ENCODE measurements at regions not wholly inside any gene's neighbourhood (a gene's known extent, or its start where the extent isn't known, plus 50 kb on each side); places are given as distances from the start of the nearest gene placed in this dataset.
"Not testable (repeated sequence)": the region's sequence is repeated elsewhere in the genome, so short reads cannot be mapped to it uniquely, and the experiment has no call there.

GRCh38 chr4:155026715-155027114 lies 181.7 kb upstream of the NPY2R start:
- no peak for DNase-seq (ENCODE audit: low read depth in 3 of 3, low spot score in 2 of 3)

- DNase-seq (ENCODE audit: low read depth in 3 of 3, low spot score in 2 of 3): no peak
These were observed 175.8 kb upstream of the NPY2R start for GRCh38 chr4:155032521-155033229.

- DNase-seq (ENCODE audit: low read depth in 3 of 3, low spot score in 2 of 3): no peak
These were observed 174.8 kb upstream of the NPY2R start for GRCh38 chr4:155033604-155034003.

- no peak for DNase-seq (ENCODE audit: low read depth in 3 of 3, low spot score in 2 of 3)
These were observed 171.4 kb upstream of the NPY2R start for GRCh38 chr4:155037031-155037430.

DNA sequence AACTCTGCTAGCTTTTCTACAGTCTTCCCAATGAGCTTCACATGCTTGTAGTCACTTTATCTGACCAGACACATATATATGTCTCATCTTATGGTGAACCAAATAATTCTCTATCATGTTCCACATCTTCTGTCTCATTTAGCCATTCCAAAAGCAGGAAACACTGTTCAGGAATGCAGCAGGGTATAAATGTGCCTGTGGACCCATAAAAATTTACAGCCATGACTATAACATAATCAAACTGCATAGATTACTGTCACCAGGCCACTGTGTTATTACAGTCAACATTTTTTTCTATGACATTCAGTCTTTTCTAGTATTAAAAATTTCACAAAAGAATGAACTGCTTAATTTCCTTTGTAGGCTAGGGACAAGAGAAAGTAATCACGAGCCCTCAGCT lies 170.0 kb upstream of the NPY2R start:
- no peak for DNase-seq (ENCODE audit: low read depth in 3 of 3, low spot score in 2 of 3)

GRCh38 chr4:155039162-155039561 lies 169.3 kb upstream of the NPY2R start:
- no peak for DNase-seq (ENCODE audit: low read depth in 3 of 3, low spot score in 2 of 3)

DNA sequence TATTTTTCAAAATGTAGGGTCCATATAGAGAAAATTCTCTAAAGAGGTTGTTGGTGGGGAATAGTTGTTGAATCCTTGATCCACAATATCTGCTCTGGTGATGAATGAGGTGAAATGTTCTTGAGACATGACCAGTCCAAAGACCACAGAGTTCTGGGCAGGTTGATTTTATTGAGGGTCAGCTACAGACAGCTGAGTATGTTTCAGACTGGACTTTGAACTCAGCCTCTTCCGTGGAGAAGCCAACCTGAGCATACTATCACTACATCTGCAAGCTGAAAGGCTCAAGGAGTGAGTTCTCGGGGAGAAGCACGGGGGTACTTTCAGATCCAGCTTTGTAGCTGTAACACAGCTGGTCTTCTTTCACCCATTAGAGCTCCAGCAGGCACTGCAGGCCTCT lies 168.4 kb upstream of the NPY2R start:
- no peak for DNase-seq (ENCODE audit: low read depth in 3 of 3, low spot score in 2 of 3)

DNA sequence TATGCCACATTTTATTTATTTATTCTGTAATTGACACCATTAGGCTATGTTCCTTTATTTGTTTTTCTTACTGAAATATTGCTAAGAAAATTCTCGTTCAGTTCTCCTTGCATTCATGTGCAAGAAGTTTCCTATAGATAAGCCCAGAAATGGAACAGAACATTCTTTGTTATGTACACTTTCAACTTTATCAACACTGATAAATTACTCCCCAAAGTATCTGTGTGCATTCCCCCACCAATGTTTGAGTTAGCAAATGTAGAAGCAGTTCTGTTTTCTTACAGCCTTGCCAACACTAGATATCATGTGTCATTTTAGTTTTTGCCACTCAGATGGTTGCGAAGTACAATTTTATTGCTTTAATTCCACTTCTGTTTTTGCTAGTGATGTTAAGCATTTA lies 166.4 kb upstream of the NPY2R start:
- no peak for DNase-seq (ENCODE audit: low read depth in 3 of 3, low spot score in 2 of 3)

DNA sequence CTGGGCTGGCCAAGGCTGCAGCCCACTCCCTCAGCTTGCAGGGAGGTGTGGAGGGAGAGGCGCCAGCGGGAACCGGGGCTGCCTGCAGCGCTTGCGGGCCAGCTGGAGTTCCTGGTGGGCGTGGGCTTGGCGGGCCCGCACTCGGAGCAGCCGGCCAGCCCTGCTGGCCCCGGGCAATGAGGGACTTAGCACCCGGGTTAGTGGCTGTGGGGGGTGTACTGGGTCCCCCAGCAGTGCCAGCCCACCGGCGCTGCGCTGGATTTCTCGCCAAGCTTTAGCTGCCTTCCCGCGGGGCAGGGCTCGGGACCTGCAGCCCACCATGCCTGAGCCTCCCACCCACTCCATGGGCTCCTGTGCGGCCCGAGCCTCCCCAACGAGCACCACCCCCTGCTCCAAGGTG lies 164.2 kb upstream of the NPY2R start:
- DNase-seq (ENCODE audit: low read depth in 3 of 3, low spot score in 2 of 3): not testable (repeated sequence)

- no peak for DNase-seq (ENCODE audit: low read depth in 3 of 3, low spot score in 2 of 3)
These were observed 160.7 kb upstream of the NPY2R start for GRCh38 chr4:155047755-155048154.

DNA sequence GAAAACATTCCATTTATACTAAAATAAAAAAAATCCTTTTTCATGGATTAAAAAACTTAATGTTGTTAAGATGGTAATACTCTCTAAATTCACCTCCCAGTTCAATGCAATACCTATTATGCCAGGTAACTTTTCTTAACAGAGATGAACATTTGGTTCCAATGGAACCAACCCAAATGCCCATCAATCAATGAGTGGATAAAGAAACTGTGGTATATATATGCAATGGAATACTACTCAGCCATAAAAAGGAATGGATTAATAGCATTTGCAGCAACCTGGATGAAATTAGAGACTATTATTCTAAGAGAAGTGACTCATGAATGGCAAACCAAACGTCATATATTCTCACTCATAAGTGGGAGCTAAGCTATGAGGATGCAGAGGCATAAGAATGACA lies 154.4 kb upstream of the NPY2R start:
- not testable (repeated sequence) for DNase-seq (ENCODE audit: low read depth in 3 of 3, low spot score in 2 of 3)

DNA sequence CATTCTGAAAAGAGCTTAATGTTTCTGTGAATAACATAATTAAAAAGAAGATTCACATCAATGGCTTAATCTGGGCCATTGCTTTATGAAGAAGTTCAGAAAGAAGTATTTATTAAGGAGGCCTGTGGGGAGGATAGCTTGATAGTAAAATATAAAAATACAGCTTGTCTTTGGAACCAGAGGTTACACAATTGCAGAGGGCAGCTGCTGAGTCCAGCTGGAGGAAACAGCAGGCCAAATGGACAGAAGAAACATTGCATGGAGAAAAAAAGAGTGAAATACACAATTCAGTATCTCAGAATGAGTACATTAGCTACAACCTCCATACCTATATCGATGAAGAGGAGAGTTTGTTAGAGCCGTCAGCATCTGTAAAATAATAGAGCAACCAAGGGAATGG lies 148.0 kb upstream of the NPY2R start:
- no peak for DNase-seq (ENCODE audit: low read depth in 3 of 3, low spot score in 2 of 3)

GRCh38 chr4:155060873-155061272 lies 147.6 kb upstream of the NPY2R start:
- DNase-seq (ENCODE audit: low read depth in 3 of 3, low spot score in 2 of 3): no peak

GRCh38 chr4:155062948-155063347 lies 145.5 kb upstream of the NPY2R start:
- no peak for DNase-seq (ENCODE audit: low read depth in 3 of 3, low spot score in 2 of 3)

GRCh38 chr4:155064934-155065333 lies 143.5 kb upstream of the NPY2R start:
- not testable (repeated sequence) for DNase-seq (ENCODE audit: low read depth in 3 of 3, low spot score in 2 of 3)

DNA sequence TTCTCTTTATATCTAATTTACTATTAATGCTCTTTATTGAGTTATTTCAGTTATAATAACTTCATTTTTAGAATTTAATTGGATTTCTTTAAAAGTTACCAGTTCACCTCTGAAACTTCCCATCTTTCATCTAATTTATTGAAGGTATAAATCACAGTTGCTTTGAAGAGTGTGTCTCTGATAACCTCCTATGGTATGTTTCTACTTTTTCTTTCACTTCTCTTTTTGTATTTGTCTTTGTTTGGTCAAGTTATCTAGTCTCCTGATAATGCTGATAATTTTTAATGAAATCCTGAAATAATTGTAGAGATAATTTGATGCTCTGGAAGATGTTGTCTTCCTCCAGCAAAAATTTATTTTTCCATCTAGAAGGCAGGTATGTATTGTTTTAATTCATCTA lies 141.6 kb upstream of the NPY2R start:
- no peak for DNase-seq (ENCODE audit: low read depth in 3 of 3, low spot score in 2 of 3)

DNA sequence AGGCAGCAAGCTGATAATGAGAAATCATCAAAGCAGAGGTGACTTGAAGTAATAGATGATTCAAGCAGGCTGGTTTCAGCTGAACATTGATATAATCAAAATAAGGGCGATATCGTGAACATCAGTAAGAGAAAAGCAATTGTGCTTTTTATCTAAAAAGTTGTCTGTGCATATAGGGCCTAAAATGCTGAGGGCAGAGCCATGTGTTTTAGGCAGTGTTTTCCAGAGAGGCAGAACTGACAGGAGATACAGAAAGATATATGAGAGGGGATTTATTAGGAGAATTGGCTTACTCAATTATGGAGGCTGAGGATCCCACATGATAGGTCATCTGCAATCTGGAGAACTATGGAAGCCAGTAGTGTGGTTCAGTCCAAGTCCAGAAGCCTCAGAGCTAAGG lies 136.5 kb upstream of the NPY2R start:
- no peak for DNase-seq (ENCODE audit: low read depth in 3 of 3, low spot score in 2 of 3)

DNA sequence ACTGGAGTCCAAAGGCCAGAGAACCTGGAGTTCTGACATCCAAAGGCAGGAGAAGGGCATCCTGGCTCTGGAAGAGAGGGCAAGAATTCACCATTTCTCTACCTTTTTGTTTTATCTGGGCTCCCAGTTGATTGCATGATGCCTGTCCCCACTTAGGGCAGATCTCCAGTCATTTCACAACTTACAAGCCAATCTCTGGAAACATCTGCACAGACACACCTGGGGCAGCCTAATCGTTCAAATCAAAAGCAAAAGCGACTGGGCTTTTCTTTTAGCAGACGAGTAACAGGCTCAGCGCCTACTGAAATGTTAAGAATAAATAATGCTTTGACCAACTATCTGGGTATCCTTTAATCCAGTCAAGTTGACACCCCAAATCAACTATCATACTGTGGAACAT lies 136.0 kb upstream of the NPY2R start:
- no peak for DNase-seq (ENCODE audit: low read depth in 3 of 3, low spot score in 2 of 3)

DNA sequence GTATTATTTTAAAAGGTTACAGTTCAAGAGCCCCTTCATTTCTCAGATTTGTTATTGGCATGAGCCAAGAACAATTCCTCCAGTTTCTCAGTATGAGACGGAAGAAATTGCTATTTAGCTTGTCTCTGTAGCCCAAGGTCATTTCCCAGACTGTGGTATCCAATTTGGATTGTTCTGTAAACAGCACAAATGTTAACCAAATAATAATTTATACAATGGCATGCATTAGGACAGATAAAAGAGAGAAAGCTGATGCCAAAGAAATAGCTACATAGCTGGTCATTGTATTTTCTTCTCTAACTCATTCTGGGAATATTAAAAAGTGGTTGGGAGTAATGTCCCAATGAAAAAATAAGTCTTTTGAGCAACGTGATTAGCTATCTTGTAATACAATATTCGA lies 134.6 kb upstream of the NPY2R start:
- DNase-seq (ENCODE audit: low read depth in 3 of 3, low spot score in 2 of 3): no peak

- DNase-seq (ENCODE audit: low read depth in 3 of 3, low spot score in 2 of 3): no peak
These were observed 132.1 kb upstream of the NPY2R start for GRCh38 chr4:155076256-155076785.

- no peak for DNase-seq (ENCODE audit: low read depth in 3 of 3, low spot score in 2 of 3)
These were observed 130.8 kb upstream of the NPY2R start for GRCh38 chr4:155077452-155078229.

DNA sequence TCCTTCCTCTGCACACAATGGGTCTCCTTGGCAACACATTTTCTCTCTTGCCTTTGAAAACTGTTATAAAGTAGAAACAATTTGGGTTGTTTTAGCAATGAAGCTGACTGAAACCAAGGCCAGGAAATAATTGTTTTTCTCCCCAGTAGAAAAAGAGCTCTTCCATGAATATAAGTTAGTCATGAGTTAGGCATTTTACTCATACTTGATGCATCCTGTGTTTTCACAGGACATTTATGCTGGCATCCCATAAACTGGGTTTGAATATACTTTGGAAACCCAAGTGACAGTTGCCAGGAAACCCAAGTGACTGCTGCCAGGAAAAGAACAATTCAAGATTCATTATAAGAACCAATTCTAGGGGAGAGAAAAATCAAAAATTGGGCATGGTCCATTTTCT lies 128.6 kb upstream of the NPY2R start:
- DNase-seq (ENCODE audit: low read depth in 3 of 3, low spot score in 2 of 3): no peak
